Endothelial cell of hepatic sinusoid (primary cell): ENCODE measurements at regions not wholly inside any gene's neighbourhood (a gene's known extent, or its start where the extent isn't known, plus 50 kb on each side); places are given as distances from the start of the nearest gene placed in this dataset.

Source experiments
- in situ Hi-C: cut with HindIII; loops from 2 replicates; pipeline ENCODE4 v1.10.0; 2017; ENCODE audit warnings: low sequenced_read_pairs

- in situ Hi-C loops = no loop called here
These were observed 414.8 kb upstream of the MKI67 start for GRCh38 chr10:128540781-128541761.

GRCh38 chr10:128541926-128542475 lies 415.8 kb upstream of the MKI67 start:
- in situ Hi-C loops = no loop called here

- in situ Hi-C loops = no loop called here
These were observed 416.4 kb upstream of the MKI67 start for GRCh38 chr10:128542659-128543058.

GRCh38 chr10:128543151-128543550 lies 416.9 kb upstream of the MKI67 start:
- in situ Hi-C loops = no loop called here

- in situ Hi-C loops = no loop called here
These were observed 419.0 kb upstream of the MKI67 start for GRCh38 chr10:128545216-128545615.

GRCh38 chr10:128546651-128547165 lies 420.5 kb upstream of the MKI67 start:
- in situ Hi-C loops = no loop called here

GRCh38 chr10:128549101-128549608 lies 422.9 kb upstream of the MKI67 start:
- in situ Hi-C loops = no loop called here

GRCh38 chr10:128550045-128550444 lies 423.8 kb upstream of the MKI67 start:
- in situ Hi-C loops = no loop called here

- in situ Hi-C loops = no loop called here
These were observed 425.3 kb upstream of the MKI67 start for GRCh38 chr10:128551475-128551874.

GRCh38 chr10:128553755-128554154 lies 427.5 kb upstream of the MKI67 start:
- in situ Hi-C loops = no loop called here

- in situ Hi-C loops = no loop called here
These were observed 430.2 kb upstream of the MKI67 start for GRCh38 chr10:128556182-128557110.

GRCh38 chr10:128557149-128557710 lies 431.0 kb upstream of the MKI67 start:
- in situ Hi-C loops = no loop called here

- in situ Hi-C loops = no loop called here
These were observed 434.2 kb upstream of the MKI67 start for GRCh38 chr10:128560406-128560805.

GRCh38 chr10:128560993-128561392 lies 434.8 kb upstream of the MKI67 start:
- in situ Hi-C loops = no loop called here

- in situ Hi-C loops = no loop called here
These were observed 437.2 kb upstream of the MKI67 start for GRCh38 chr10:128563387-128563786.

- in situ Hi-C loops = no loop called here
These were observed 437.7 kb upstream of the MKI67 start for GRCh38 chr10:128563904-128564303.

GRCh38 chr10:128566361-128566968 lies 440.2 kb upstream of the MKI67 start:
- in situ Hi-C loops = no loop called here

- in situ Hi-C loops = no loop called here
These were observed 441.3 kb upstream of the MKI67 start for GRCh38 chr10:128567551-128567950.

GRCh38 chr10:128568041-128568440 lies 441.8 kb upstream of the MKI67 start:
- in situ Hi-C loops = no loop called here

GRCh38 chr10:128568491-128568890 lies 442.3 kb upstream of the MKI67 start:
- in situ Hi-C loops = no loop called here
